ENCODE measurements at regions not wholly inside any gene's neighbourhood (a gene's known extent, or its start where the extent isn't known, plus 50 kb on each side); places are given as distances from the start of the nearest gene placed in this dataset.

- DNase-seq, result no peak
Measured at GRCh38 chr12:5232826-5233500, 189.3 kb downstream of the KCNA5 start.

GRCh38 chr12:5236022-5236640 is 192.5 kb downstream of the KCNA5 start:
- no peak for DNase-seq

GRCh38 chr12:5242440-5242839 is 189.5 kb upstream of the NTF3 start:
- no peak for DNase-seq

GRCh38 chr12:5243014-5243413 is 188.9 kb upstream of the NTF3 start:
- DNase-seq, result no peak

- no peak for DNase-seq
Measured at GRCh38 chr12:5244513-5244972, 187.4 kb upstream of the NTF3 start.

GRCh38 chr12:5246196-5246595 is 185.7 kb upstream of the NTF3 start:
- DNase-seq, result no peak

- no peak for DNase-seq
Measured at GRCh38 chr12:5247144-5247543, 184.8 kb upstream of the NTF3 start.

- DNase-seq, result no peak
Measured at GRCh38 chr12:5248230-5248629, 183.7 kb upstream of the NTF3 start.

GRCh38 chr12:5248999-5249526 is 182.8 kb upstream of the NTF3 start:
- no peak for DNase-seq

GRCh38 chr12:5251092-5251491 is 180.8 kb upstream of the NTF3 start:
- DNase-seq, result no peak

GRCh38 chr12:5251786-5252185 is 180.1 kb upstream of the NTF3 start:
- no peak for DNase-seq

GRCh38 chr12:5254703-5255102 is 177.2 kb upstream of the NTF3 start:
- no peak for DNase-seq

- DNase-seq, result no peak
Measured at GRCh38 chr12:5257763-5258495, 174.0 kb upstream of the NTF3 start.

GRCh38 chr12:5258498-5258897 is 173.4 kb upstream of the NTF3 start:
- DNase-seq, result no peak

- no peak for DNase-seq
Measured at GRCh38 chr12:5258926-5259325, 173.0 kb upstream of the NTF3 start.

- DNase-seq, result no peak
Measured at GRCh38 chr12:5259523-5259922, 172.4 kb upstream of the NTF3 start.

- DNase-seq, result no peak
Measured at GRCh38 chr12:5260086-5260485, 171.8 kb upstream of the NTF3 start.

- DNase-seq, result no peak
Measured at GRCh38 chr12:5260591-5261086, 171.3 kb upstream of the NTF3 start.

- no peak for DNase-seq
Measured at GRCh38 chr12:5262450-5262849, 169.5 kb upstream of the NTF3 start.

- no peak for DNase-seq
Measured at GRCh38 chr12:5262885-5263284, 169.0 kb upstream of the NTF3 start.

- no peak for DNase-seq
Measured at GRCh38 chr12:5264006-5264405, 167.9 kb upstream of the NTF3 start.

GRCh38 chr12:5267603-5268423 is 164.1 kb upstream of the NTF3 start:
- no peak for DNase-seq

Data from NCI-H1048 (cell line).